ENCODE measurements at regions not wholly inside any gene's neighbourhood (a gene's known extent, or its start where the extent isn't known, plus 50 kb on each side); places are given as distances from the start of the nearest gene placed in this dataset.

DNA sequence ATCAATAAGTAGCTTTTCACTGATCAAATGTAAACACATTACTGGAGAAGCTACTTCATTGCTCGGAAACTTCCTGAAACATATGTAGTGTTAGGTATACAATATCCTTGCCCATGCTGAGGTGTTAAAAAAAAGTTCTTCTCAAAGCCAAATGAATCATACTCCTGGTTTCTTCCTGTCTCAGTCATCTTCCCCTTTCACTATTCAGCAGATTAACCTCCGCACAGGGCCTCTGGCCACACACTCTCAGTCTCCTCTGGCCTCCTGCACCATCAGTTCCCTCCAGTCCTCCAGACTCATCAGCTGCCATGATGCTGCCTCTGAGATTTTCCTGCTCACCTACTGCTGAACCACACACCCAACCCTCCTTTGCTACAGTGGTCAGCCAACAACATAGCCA, 70.5 kb upstream of the BOC start:
- no peak for DNase-seq

GRCh38 chr3:113141543-113141942, 69.8 kb upstream of the BOC start:
- DNase-seq: no peak

DNA sequence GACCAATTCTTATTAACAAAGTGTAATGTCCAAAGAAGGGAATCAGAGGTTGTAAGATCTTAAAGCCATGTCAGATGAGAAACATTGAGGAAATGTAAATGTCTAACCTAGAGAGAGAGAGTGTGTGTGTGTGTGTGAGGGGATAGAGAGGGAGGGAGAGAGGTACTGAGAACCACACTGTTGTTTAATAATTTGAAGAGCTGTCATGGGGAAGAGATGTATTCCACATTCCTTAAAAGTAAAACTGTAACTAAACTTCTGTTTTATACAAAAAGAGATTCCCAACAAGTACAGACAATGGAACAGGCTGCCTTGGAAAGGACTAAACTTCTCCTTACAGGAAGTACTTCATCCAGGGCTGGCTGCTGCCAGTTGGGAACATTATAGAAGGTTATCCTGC, 68.9 kb upstream of the BOC start:
- no peak for DNase-seq

GRCh38 chr3:113143353-113143752, 68.0 kb upstream of the BOC start:
- DNase-seq: no peak

DNA sequence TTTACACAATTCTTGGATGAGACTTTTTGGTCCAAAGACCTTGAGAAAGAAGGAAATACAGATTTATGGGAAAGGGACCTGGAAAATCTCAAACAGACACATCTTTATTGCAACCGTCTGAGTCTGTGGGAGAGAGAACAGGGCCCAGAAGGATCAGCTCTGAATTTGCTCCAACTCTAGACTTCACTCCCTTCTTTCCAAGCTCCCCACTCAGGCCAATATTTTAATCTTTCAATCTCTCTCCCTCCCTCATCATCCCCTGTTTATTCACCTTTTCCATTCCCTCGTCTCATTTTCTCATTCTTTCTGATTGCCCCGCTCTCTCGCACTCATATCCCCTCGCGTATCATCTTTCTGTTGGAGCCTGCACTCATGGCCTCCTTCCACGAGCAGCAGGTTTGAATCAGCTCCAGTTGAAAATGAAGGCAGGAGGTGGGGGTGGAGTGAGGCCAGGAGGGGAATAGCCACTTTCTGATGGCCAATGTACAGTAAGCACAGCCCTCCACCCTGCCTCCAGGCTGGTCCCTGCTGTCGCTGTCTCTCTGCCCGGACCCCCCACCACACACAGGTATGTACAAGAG, 63.6 kb upstream of the BOC start:
- DNase-seq: no peak

- no peak for DNase-seq
Observed at GRCh38 chr3:113148284-113148683, 63.1 kb upstream of the BOC start.

DNA sequence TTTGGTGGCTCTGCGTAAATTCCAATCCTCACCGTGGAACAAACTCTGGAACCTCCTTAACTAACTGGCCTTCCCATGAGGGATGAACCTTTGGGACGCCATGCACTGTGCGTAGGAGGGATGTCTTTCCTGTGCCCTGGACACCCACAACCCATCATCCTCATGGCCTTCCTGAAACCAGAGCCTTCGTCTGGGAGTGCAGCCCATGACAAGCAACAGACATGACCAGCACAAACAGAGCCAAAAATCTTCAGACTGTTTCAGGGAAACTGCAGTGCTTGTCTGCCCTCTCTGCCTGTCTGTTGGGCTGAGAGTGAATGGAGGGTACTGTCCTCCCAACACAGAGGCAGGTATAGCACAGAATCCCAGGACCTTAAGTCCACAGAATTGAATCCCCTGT, 61.1 kb upstream of the BOC start:
- DNase-seq: no peak

GRCh38 chr3:113151461-113152031, 59.8 kb upstream of the BOC start:
- no peak for DNase-seq

DNA sequence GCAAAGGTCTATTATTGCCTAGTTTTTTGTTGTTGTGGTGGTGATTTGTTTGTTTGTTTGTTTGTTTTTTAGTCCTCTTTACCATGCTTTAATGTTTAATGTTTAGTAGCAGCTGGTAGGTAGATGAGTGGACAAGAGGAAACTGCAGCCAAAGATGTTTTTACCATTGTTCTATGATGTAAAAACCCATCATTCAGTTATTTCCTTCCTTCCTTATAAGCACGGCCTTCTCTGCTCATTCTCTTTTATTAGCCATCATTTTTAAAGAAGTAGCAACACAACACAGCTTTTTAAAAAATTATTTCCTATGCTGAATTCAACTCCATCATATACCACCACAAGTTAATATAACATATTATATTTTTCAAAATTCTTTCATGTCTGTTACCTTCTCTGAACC, 58.5 kb upstream of the BOC start:
- DNase-seq: no peak

GRCh38 chr3:113153499-113154107, 57.8 kb upstream of the BOC start:
- DNase-seq: no peak

DNA sequence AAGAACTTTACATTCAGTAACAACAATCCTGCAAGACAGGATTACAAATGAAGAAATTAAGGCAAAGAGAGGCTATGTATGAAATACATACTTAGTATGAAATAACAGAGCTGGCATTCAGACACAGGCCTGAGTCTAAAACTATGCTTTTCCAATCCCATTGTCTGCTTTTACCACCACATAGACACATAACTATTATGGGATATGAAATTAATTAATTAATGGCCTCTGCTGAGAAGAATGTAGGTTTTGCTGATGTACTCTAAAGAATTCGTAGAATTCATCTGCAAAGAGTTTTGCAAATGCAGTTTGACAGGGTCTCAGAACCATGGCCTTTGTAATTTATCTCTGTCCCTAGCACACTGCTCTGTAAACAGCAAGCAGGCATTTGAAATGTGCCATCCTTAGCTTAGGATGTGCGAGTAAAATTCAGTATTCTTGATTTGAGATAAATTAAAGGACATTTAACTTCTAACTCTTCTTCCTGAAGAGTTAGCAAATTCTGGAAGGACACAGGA, 54.5 kb upstream of the BOC start:
- no peak for DNase-seq

GRCh38 chr3:113157408-113158030, 53.8 kb upstream of the BOC start:
- DNase-seq: no peak

GRCh38 chr3:113158171-113158570, 53.2 kb upstream of the BOC start:
- no peak for DNase-seq

All from activated CD4-positive, alpha-beta T cell treated with anti-CD3 and anti-CD28 coated beads for 4 hours (primary cell).